Smooth muscle cell (in vitro differentiated cells): ENCODE measurements at regions not wholly inside any gene's neighbourhood (a gene's known extent, or its start where the extent isn't known, plus 50 kb on each side); places are given as distances from the start of the nearest gene placed in this dataset.
"Not testable (repeated sequence)": the region's sequence is repeated elsewhere in the genome, so short reads cannot be mapped to it uniquely, and the experiment has no call there.

Experiments used
- DNase-seq: peaks from one replicate; lab custom pipeline; 2025; ENCODE audit not compliant: unreplicated experiment; lab: John Stamatoyannopoulos, UW
- H2AFZ ChIP-seq: fragments of 200-600 bp; sonication (generic); 2 replicates; pipeline ENCODE4 v1.6.0; 2016; ENCODE audit warnings: antibody characterized with exemption, low read depth, mild to moderate bottlenecking
- H3F3A ChIP-seq: fragments of 200-600 bp; sonication (generic); 2 replicates; pipeline ENCODE4 v1.6.0; 2017; ENCODE audit warnings: antibody characterized with exemption, low read depth
- H3K27ac ChIP-seq: fragments of 200-600 bp; sonication (generic); 2 replicates; pipeline ENCODE4 v1.5.1; 2016; ENCODE audit warnings: low read depth, mild to moderate bottlenecking
- H3K27me3 ChIP-seq: fragments of 200-600 bp; sonication (generic); 2 replicates; pipeline ENCODE4 v1.6.1; 2016; ENCODE audit warnings: low read depth, mild to moderate bottlenecking
- H3K36me3 ChIP-seq: fragments of 200-600 bp; sonication (generic); 2 replicates; pipeline ENCODE4 v1.5.1; 2016; ENCODE audit warnings: low read depth
- H3K4me1 ChIP-seq: fragments of 200-600 bp; sonication (generic); 2 replicates; pipeline ENCODE4 v1.5.1; 2016; ENCODE audit warnings: low read depth
- H3K4me2 ChIP-seq: fragments of 200-600 bp; sonication (generic); 2 replicates; pipeline ENCODE4 v1.6.0; 2016; ENCODE audit warnings: mild to moderate bottlenecking
- H3K4me3 ChIP-seq: fragments of 200-600 bp; sonication (generic); 2 replicates; pipeline ENCODE4 v1.5.1; 2016; ENCODE audit warnings: mild to moderate bottlenecking
- H3K79me2 ChIP-seq: fragments of 200-600 bp; sonication (generic); 2 replicates; pipeline ENCODE4 v1.6.0; 2016; ENCODE audit warnings: low read depth, mild to moderate bottlenecking
- H3K9ac ChIP-seq: fragments of 200-600 bp; sonication (generic); 2 replicates; pipeline ENCODE4 v1.6.0; 2016; ENCODE audit warnings: low read depth
- H3K9me3 ChIP-seq: fragments of 200-600 bp; sonication (generic); replicated peaks from 2 replicates; pipeline ENCODE4 v1.5.1; 2016; ENCODE audit warnings: low read depth
- H4K20me1 ChIP-seq: fragments of 200-600 bp; sonication (generic); 2 replicates; pipeline ENCODE4 v1.6.0; 2016; ENCODE audit warnings: low read depth
- CTCF ChIP-seq: fragments of 200-600 bp; sonication (generic); IDR thresholded peaks from 2 replicates; pipeline ENCODE4 v1.5.1; 2017; ENCODE audit warnings: borderline replicate concordance, mild to moderate bottlenecking, antibody characterized with exemption; ENCODE audit not compliant: insufficient read depth, poor library complexity, severe bottlenecking
- WGBS: methylation state at CpG from one replicate; pipeline ENCODE4 v1.1.7; 2016; ENCODE audit warnings: low lambda C conversion rate; 5-methylcytosine and 5-hydroxymethylcytosine counted together

- no peak for TF ChIP-seq CTCF
- no peak for DNase-seq
- Histone ChIP-seq H3F3A (no peaks in the 10 kb centered on the region), H3K9ac (no peak overlapping the region), H3K27ac (no peak overlapping the region), H3K4me1 (no peaks in the 10 kb centered on the region), H3K9me3 (no peaks in the 10 kb centered on the region), H4K20me1 (no peaks in the 10 kb centered on the region), H3K27me3 (no peaks in the 10 kb centered on the region), H3K79me2 (no peaks in the 10 kb centered on the region), H3K4me2 (no peak overlapping the region), H2AFZ (no peak overlapping the region), H3K4me3 (no peak overlapping the region), H3K36me3 (no peaks in the 10 kb centered on the region)
- 87% methylated on average over 5 of the region's 5 CpGs for whole genome bisulfite sequencing
Measured at GRCh38 chr2:198863655-198864054, 594.1 kb downstream of the SATB2 start.

GRCh38 chr2:198861080-198861479, 596.7 kb downstream of the SATB2 start:
- H2AFZ ChIP-seq, result no peak overlapping the region
- H3K4me1 ChIP-seq, result no peaks in the 10 kb centered on the region
- H3K4me2 ChIP-seq, result no peak overlapping the region
- H3F3A ChIP-seq, result no peaks in the 10 kb centered on the region
- TF ChIP-seq CTCF, result no peak
- 95% methylated on average over 2 of the region's 2 CpGs for WGBS
- no peak overlapping the region for H3K9ac ChIP-seq
- no peak for DNase-seq
- no peak overlapping the region for H3K27ac ChIP-seq
- no peaks in the 10 kb centered on the region for H3K79me2 ChIP-seq
- H3K27me3 ChIP-seq, result no peaks in the 10 kb centered on the region
- no peaks in the 10 kb centered on the region for H3K9me3 ChIP-seq
- H3K4me3 ChIP-seq, result no peak overlapping the region
- no peaks in the 10 kb centered on the region for H4K20me1 ChIP-seq
- H3K36me3 ChIP-seq, result no peaks in the 10 kb centered on the region

GRCh38 chr2:198857246-198857645, 600.5 kb downstream of the SATB2 start:
- Histone ChIP-seq H3K9me3 (no peaks in the 10 kb centered on the region), H3K4me1 (no peaks in the 10 kb centered on the region), H3K9ac (no peak overlapping the region), H4K20me1 (no peaks in the 10 kb centered on the region), H2AFZ (no peak overlapping the region), H3K4me2 (no peak overlapping the region), H3K27me3 (no peaks in the 10 kb centered on the region), H3K4me3 (no peak overlapping the region), H3K36me3 (no peaks in the 10 kb centered on the region), H3K27ac (no peak overlapping the region), H3K79me2 (no peaks in the 10 kb centered on the region), H3F3A (no peaks in the 10 kb centered on the region)
- 82% methylated on average over 1 of the region's 1 CpG for WGBS
- DNase-seq, result no peak
- no peak for TF ChIP-seq CTCF

- not testable (repeated sequence) for H3K79me2 ChIP-seq
Measured at GRCh38 chr2:198855746-198856145, 602.0 kb downstream of the SATB2 start.

More at GRCh38 chr2:198855746-198856145, 602.0 kb downstream of the SATB2 start:
- WGBS, result 92% methylated on average over 6 of the region's 6 CpGs
- not testable (repeated sequence) for DNase-seq, H2AFZ ChIP-seq, H3K9me3 ChIP-seq, H3K36me3 ChIP-seq, H4K20me1 ChIP-seq, H3K27me3 ChIP-seq, H3K27ac ChIP-seq, H3F3A ChIP-seq, H3K4me1 ChIP-seq, H3K9ac ChIP-seq, H3K4me2 ChIP-seq, H3K4me3 ChIP-seq
